GM12873 (cell line): ENCODE measurements at regions not wholly inside any gene's neighbourhood (a gene's known extent, or its start where the extent isn't known, plus 50 kb on each side); places are given as distances from the start of the nearest gene placed in this dataset.

Experiments used
- CTCF ChIP-seq: IDR thresholded peaks from 2 replicates; pipeline ENCODE4 v1.5.1; 2012; ENCODE audit warnings: low read depth, mild to moderate bottlenecking, moderate library complexity, low read length, control low read depth; ENCODE audit not compliant: insufficient read depth; ENCODE audit errors: missing control alignments

- no peak for TF ChIP-seq CTCF
Measured at GRCh38 chr5:167835146-167835545, 456.3 kb upstream of the WWC1 start.

GRCh38 chr5:167837127-167837526, 454.3 kb upstream of the WWC1 start:
- no peak for TF ChIP-seq CTCF

- TF ChIP-seq CTCF, result no peak
Measured at GRCh38 chr5:167839065-167839464, 452.4 kb upstream of the WWC1 start.

GRCh38 chr5:167840527-167841130, 450.8 kb upstream of the WWC1 start:
- TF ChIP-seq CTCF, result no peak

- TF ChIP-seq CTCF, result no peak
Measured at GRCh38 chr5:167843881-167844572, 447.4 kb upstream of the WWC1 start.

- no peak for TF ChIP-seq CTCF
Measured at GRCh38 chr5:167845952-167846351, 445.5 kb upstream of the WWC1 start.

GRCh38 chr5:167849874-167850273, 441.6 kb upstream of the WWC1 start:
- TF ChIP-seq CTCF, result no peak
